HepG2 (cell line): ENCODE measurements at regions not wholly inside any gene's neighbourhood (a gene's known extent, or its start where the extent isn't known, plus 50 kb on each side); places are given as distances from the start of the nearest gene placed in this dataset.

Source experiments
- ATAC-seq: fragments of 200-7000 bp; cut with Tn5 transposase; 3 replicates; pipeline ENCODE4 v1.9.1; 2020; ENCODE audit warnings: mild to moderate bottlenecking, moderate library complexity
- BruUV-seq: library from RNA; stranded (reverse); fragments of 400-500 nt; replicated peaks from 2 replicates; lab custom pipeline; 2021; lab: Mats Ljungman, UMichigan
- CTCF ChIA-PET: fragments of 300-600 bp; formaldehyde crosslinking; extraction: SDS; loops from one replicate; lab custom pipeline; 2021; ENCODE audit warnings: low total read pairs, inconsistent platforms, low intra/inter-chr PET ratio; lab: Yijun Ruan, JAX
- POLR2A ChIA-PET: fragments of 350-600 bp; sonication (Branson Sonifier 250); formaldehyde crosslinking; loops from one replicate; lab custom pipeline; 2020; ENCODE audit warnings: antibody characterized with exemption, inconsistent platforms; lab: Yijun Ruan, JAX
- DNase-seq: peaks from one replicate; pipeline ENCODE4 v3.0.0-alpha.2; 2015; ENCODE audit warnings: low spot score
- FAIRE-seq: peaks from 3 replicates; lab custom pipeline; 2011; peaks lifted over from hg19 to GRCh38; lab: Jason Lieb, UNC
- H2AFZ ChIP-seq: one replicate; pipeline ENCODE4 v1.6.1; 2011; ENCODE audit warnings: low read length, inconsistent platforms
- H3K27ac ChIP-seq: fragments of 300-600 bp; 3 replicates; pipeline ENCODE4 v1.8.0; 2011; ENCODE audit warnings: mixed run types, mild to moderate bottlenecking, mixed read lengths, low read length, inconsistent platforms; ENCODE audit not compliant: insufficient read depth; ENCODE audit errors: extremely low read length
- H3K27me3 ChIP-seq, 2 experiments: fragments of 200-600 bp in 1 of 2; 2 replicates in 1 of 2; 3 replicates in 1 of 2; pipeline versions ENCODE4 v1.6.0 to v1.8.0; 2011; ENCODE audit warnings: low read length in 2 of 2, mild to moderate bottlenecking in 2 of 2, moderate library complexity in 2 of 2, inconsistent platforms in 1 of 2; ENCODE audit not compliant: insufficient read depth in 2 of 2, control insufficient read depth in 1 of 2
- H3K36me3 ChIP-seq, 2 experiments: fragments of 200-600 bp in 1 of 2; replicated peaks in 1 of 2; 2 replicates in 1 of 2; 3 replicates in 1 of 2; pipeline versions ENCODE4 v1.5.1 to v1.8.0; 2011; ENCODE audit warnings: low read length in 2 of 2, inconsistent platforms in 1 of 2; ENCODE audit not compliant: insufficient read depth in 2 of 2, control insufficient read depth in 1 of 2
- H3K4me1 ChIP-seq: 2 replicates; pipeline ENCODE4 v1.5.1; 2012; ENCODE audit warnings: low read length, inconsistent platforms; ENCODE audit not compliant: insufficient read depth
- H3K4me2 ChIP-seq: 2 replicates; pipeline ENCODE4 v1.6.0; 2011; ENCODE audit warnings: low read depth, low read length, inconsistent platforms
- H3K4me3 ChIP-seq, 3 experiments: fragments of 200-600 bp in 1 of 3; sonication (generic), shearing (Covaris generic) in 1 of 3; replicated peaks in 1 of 3; 2 replicates each; pipeline ENCODE4 v1.5.1; 2011 to 2016; ENCODE audit warnings: low read length in 3 of 3, inconsistent platforms in 2 of 3, low read depth in 2 of 3, mild to moderate bottlenecking in 2 of 3, control low read depth in 1 of 3, mixed read lengths in 1 of 3; ENCODE audit not compliant: insufficient read depth in 1 of 3
- H3K79me2 ChIP-seq: one replicate; pipeline ENCODE4 v1.6.1; 2011; ENCODE audit warnings: low read length, inconsistent platforms; ENCODE audit not compliant: insufficient read depth
- H3K9ac ChIP-seq: 2 replicates; pipeline ENCODE4 v1.6.0; 2011; ENCODE audit warnings: mild to moderate bottlenecking, low read depth, low read length, inconsistent platforms; ENCODE audit not compliant: insufficient read depth
- H3K9me3 ChIP-seq: 2 replicates; pipeline ENCODE4 v1.5.1; 2012; ENCODE audit warnings: mild to moderate bottlenecking, low read length
- H4K20me1 ChIP-seq: 2 replicates; pipeline ENCODE4 v1.6.0; 2011; ENCODE audit warnings: inconsistent platforms, mild to moderate bottlenecking, low read length, moderate library complexity; ENCODE audit not compliant: insufficient read depth
- DDIT3 ChIP-seq: sonication (generic); formaldehyde crosslinking; IDR thresholded peaks from 2 replicates; pipeline ENCODE4 v1.4.0; 2020; ENCODE audit warnings: mild to moderate bottlenecking, missing genetic modification reagents
- ELF3 ChIP-seq: IDR thresholded peaks from 2 replicates; pipeline ENCODE4 v1.6.1; 2016; ENCODE audit warnings: missing genetic modification reagents, missing compliant biosample characterization
- HDAC2 ChIP-seq: sonication (generic); formaldehyde crosslinking; IDR thresholded peaks from 2 replicates; pipeline ENCODE4 v1.4.0; 2020; ENCODE audit warnings: missing genetic modification reagents
- MIXL1 ChIP-seq: IDR thresholded peaks from 2 replicates; pipeline ENCODE4 v1.6.1; 2016
- MXD4 ChIP-seq: IDR thresholded peaks from 2 replicates; pipeline ENCODE4 v1.6.1; 2016; ENCODE audit warnings: mild to moderate bottlenecking, missing biosample characterization, missing genetic modification reagents
- MZF1 ChIP-seq: sonication (generic); formaldehyde crosslinking; IDR thresholded peaks from 2 replicates; pipeline ENCODE4 v1.8.1; 2023; ENCODE audit warnings: mild to moderate bottlenecking, missing genetic modification reagents, borderline replicate concordance
- NCOA2 ChIP-seq: sonication (generic); formaldehyde crosslinking; IDR thresholded peaks from 2 replicates; pipeline ENCODE4 v1.8.0; 2022; ENCODE audit warnings: inconsistent platforms
- NR1H2 ChIP-seq: sonication (generic); formaldehyde crosslinking; IDR thresholded peaks from 2 replicates; pipeline ENCODE4 v1.8.1; 2022; ENCODE audit warnings: low read depth, missing genetic modification reagents, borderline replicate concordance
- PITX1 ChIP-seq: sonication (generic); formaldehyde crosslinking; IDR thresholded peaks from 2 replicates; pipeline ENCODE4 v1.5.1; 2020; ENCODE audit warnings: mild to moderate bottlenecking, missing genetic modification reagents
- PRDM15 ChIP-seq: sonication (generic); formaldehyde crosslinking; IDR thresholded peaks from 2 replicates; pipeline ENCODE4 v1.4.0; 2020; ENCODE audit warnings: missing genetic modification reagents
- RORA ChIP-seq: sonication (generic); formaldehyde crosslinking; IDR thresholded peaks from 2 replicates; pipeline ENCODE4 v1.5.0; 2020; ENCODE audit warnings: mild to moderate bottlenecking, missing genetic modification reagents, moderate library complexity
- SCMH1 ChIP-seq: sonication (generic); formaldehyde crosslinking; IDR thresholded peaks from 2 replicates; pipeline ENCODE4 v1.9.0; 2021; ENCODE audit warnings: missing genetic modification reagents, mild to moderate bottlenecking, borderline replicate concordance
- SIX4 ChIP-seq: sonication (generic); formaldehyde crosslinking; IDR thresholded peaks from 2 replicates; pipeline ENCODE4 v1.4.0; 2020; ENCODE audit warnings: missing genetic modification reagents
- ZBTB44 ChIP-seq: sonication (generic); formaldehyde crosslinking; IDR thresholded peaks from 2 replicates; pipeline ENCODE4 v1.4.0; 2020; ENCODE audit warnings: missing genetic modification reagents
- ZFAT ChIP-seq: sonication (generic); formaldehyde crosslinking; conservative IDR thresholded peaks from 2 replicates; pipeline ENCODE4 v1.8.1; 2023; ENCODE audit warnings: missing genetic modification reagents, inconsistent platforms
- ZNF251 ChIP-seq: sonication (generic); formaldehyde crosslinking; IDR thresholded peaks from 2 replicates; pipeline ENCODE4 v1.9.0; 2021; ENCODE audit warnings: mild to moderate bottlenecking, missing genetic modification reagents
- ZNF430 ChIP-seq: sonication (generic); formaldehyde crosslinking; IDR thresholded peaks from 2 replicates; pipeline ENCODE4 v1.9.0; 2021; ENCODE audit warnings: mild to moderate bottlenecking, missing genetic modification reagents
- ZNF619 ChIP-seq: sonication (generic); formaldehyde crosslinking; IDR thresholded peaks from 2 replicates; pipeline ENCODE4 v1.4.0; 2020; ENCODE audit warnings: mild to moderate bottlenecking, missing genetic modification reagents
- ZNF672 ChIP-seq: sonication (generic); formaldehyde crosslinking; IDR thresholded peaks from 2 replicates; pipeline ENCODE4 v1.8.1; 2022; ENCODE audit warnings: missing genetic modification reagents
- ZSCAN20 ChIP-seq: sonication (generic); formaldehyde crosslinking; IDR thresholded peaks from 2 replicates; pipeline ENCODE4 v1.4.0; 2020; ENCODE audit warnings: missing genetic modification reagents, mild to moderate bottlenecking, borderline replicate concordance
- WGBS: methylation state at CpG from one replicate; pipeline ENCODE4 v1.1.6; 2017; ENCODE audit warnings: low lambda C conversion rate; 5-methylcytosine and 5-hydroxymethylcytosine counted together
- in situ Hi-C: cut with HindIII; loops from 2 replicates; pipeline ENCODE4 v1.10.0; 2017; ENCODE audit warnings: low pct_unique_long_range_greater_than_20kb; ENCODE audit not compliant: extremely low pct_ligation_motif_present
- intact Hi-C: fragments of 100-400 bp; cut with micrococcal nuclease; formaldehyde crosslinking; loops from one replicate; pipeline ENCODE4 v1.10.0; 2022; ENCODE audit not compliant: unreplicated experiment
- TF ChIP-seq, protein P1 (sequence below): sonication (generic); formaldehyde crosslinking; IDR thresholded peaks from 2 replicates; pipeline ENCODE4 v1.5.0; 2020; ENCODE audit warnings: missing genetic modification reagents

GRCh38 chr17:13995856-13996271 lies 73.4 kb upstream of the COX10 start (continued):
- no peak for TF ChIP-seq ZNF430
- TF ChIP-seq ZNF672: no peak

DNA sequence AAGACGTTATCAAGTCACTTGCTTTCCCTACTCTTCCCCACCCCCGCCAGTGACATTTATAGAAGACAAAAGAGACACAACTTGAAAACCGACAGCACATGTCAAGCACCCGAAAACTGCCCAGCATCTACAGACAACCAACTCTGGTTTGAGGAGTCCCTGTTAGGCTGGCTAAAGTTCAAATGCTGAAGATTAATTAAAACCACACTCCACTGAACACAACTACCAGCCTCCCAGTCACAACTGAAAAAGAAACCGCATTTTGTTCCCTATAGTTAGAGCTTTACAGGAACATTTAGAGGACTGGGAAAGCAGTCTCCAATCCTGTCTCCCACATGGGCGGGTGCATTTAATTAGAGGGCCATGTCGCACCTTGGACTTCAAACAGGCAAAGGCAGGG lies 73.0 kb upstream of the COX10 start:
- no TSS peak for BruUV-seq
- intact Hi-C loops: no loop called here
- no peak for FAIRE-seq
- Histone ChIP-seq H3K4me2 (no peak overlapping the region), H3K4me3 (no peak overlapping the region), H3K4me1 (peaks cover 7% of the 10 kb centered on the region; the same call in 1 of the 2 replicates), H3K9me3 (no peaks in the 10 kb centered on the region), H4K20me1 (no peaks in the 10 kb centered on the region), H3K9ac (no peak overlapping the region), H2AFZ (no peak overlapping the region), H3K79me2 (no peaks in the 10 kb centered on the region), H3K27me3 (no peaks in the 10 kb centered on the region), H3K36me3 (no peaks in the 10 kb centered on the region), H3K27ac (no peak overlapping the region)
- CTCF ChIA-PET: no interaction called here
- POLR2A ChIA-PET: no interaction called here
- 92% methylated on average over 7 of the region's 7 CpGs for whole genome bisulfite sequencing
- no peak for DNase-seq
- no peak for ATAC-seq
- in situ Hi-C loops: no loop called here
- no peak for TF ChIP-seq PITX1 (CRISPR knock-in tag)
- no peak for TF ChIP-seq PRDM15 (CRISPR knock-in tag)
- no peak for TF ChIP-seq HDAC2 (CRISPR knock-in tag)
- TF ChIP-seq NCOA2 (CRISPR knock-in tag): no peak
- TF ChIP-seq SIX4 (CRISPR knock-in tag): no peak
- TF ChIP-seq MXD4 (CRISPR knock-in tag): no peak
- TF ChIP-seq ZFAT (CRISPR knock-in tag): no peak
- TF ChIP-seq MZF1 (CRISPR knock-in tag): no peak
- no peak for TF ChIP-seq DDIT3 (CRISPR knock-in tag)
- TF ChIP-seq RORA (CRISPR knock-in tag): no peak
- no peak for TF ChIP-seq SCMH1
- no peak for TF ChIP-seq MIXL1 (CRISPR knock-in tag)
- TF ChIP-seq ELF3: no peak
- no peak for TF ChIP-seq ZSCAN20 (CRISPR knock-in tag)
- no peak for TF ChIP-seq ZBTB44 (CRISPR knock-in tag)
- no peak for TF ChIP-seq ZNF619 (CRISPR knock-in tag)
- TF ChIP-seq NR1H2: no peak
- no peak for TF ChIP-seq ZNF251
- TF ChIP-seq, protein P1, sequence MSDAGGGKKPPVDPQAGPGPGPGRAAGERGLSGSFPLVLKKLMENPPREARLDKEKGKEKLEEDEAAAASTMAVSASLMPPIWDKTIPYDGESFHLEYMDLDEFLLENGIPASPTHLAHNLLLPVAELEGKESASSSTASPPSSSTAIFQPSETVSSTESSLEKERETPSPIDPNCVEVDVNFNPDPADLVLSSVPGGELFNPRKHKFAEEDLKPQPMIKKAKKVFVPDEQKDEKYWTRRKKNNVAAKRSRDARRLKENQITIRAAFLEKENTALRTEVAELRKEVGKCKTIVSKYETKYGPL (CRISPR knock-in tag): no peak
